Hepatic stellate cell (primary cell): ENCODE measurements at regions not wholly inside any gene's neighbourhood (a gene's known extent, or its start where the extent isn't known, plus 50 kb on each side); places are given as distances from the start of the nearest gene placed in this dataset.

Source experiments
- DNase-seq: peaks from one replicate; pipeline ENCODE4 v3.0.0; 2011; ENCODE audit warnings: low spot score

DNA sequence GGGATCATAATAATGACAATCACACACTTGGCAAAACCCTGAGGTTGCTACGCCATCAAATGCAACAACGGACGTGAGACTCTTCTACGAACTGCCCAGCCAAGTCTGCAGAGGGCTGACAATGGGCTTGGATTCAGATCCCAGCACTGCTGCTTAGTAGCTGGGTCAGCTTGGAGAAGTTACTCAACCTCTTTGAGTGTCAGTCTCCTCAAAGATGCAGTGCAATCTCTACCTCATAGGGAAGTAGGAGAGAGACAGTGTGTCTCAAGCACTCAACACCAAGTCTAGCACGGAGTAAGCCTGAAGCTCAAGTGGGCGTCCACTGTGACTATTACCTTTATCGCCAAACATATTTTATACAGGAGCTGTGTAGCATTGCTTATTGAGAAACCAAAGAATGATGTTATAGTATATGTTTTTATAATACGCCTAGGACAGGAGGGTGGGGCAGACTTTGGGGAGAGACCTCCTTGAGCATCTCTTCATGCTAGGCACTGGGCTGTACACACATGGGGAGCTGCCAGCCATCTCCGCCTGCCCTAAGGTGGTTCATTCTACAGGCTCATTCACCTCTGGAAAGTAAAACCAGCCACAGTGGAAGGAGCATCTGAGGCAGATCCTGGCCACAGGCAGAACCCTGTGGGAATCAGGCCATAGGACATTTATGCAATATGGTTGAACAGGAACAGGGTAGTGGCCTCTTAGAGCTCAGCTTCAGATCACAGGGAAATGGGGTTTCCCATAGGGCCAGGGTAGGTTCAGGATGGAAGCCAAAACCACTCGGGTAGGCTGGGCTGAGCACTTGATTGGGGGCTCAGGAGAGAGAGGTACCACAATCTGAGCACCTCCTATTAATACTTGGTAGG is 160.2 kb downstream of the MRPL14 start:
- DNase-seq = no peak

DNA sequence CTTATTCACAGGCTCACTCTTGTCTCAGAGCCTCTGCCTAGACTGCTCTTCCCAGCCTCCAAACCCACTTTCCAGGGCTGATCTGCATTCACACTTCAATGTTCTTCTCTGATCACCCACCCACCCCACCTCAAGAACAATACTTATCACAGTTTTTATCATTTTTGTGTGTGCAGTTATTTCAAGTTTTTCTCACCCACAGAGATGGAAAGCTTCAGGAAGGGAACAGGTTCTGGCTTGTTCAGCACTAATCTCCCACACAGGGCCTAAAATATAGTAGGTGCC is 160.9 kb downstream of the MRPL14 start:
- no peak for DNase-seq

DNA sequence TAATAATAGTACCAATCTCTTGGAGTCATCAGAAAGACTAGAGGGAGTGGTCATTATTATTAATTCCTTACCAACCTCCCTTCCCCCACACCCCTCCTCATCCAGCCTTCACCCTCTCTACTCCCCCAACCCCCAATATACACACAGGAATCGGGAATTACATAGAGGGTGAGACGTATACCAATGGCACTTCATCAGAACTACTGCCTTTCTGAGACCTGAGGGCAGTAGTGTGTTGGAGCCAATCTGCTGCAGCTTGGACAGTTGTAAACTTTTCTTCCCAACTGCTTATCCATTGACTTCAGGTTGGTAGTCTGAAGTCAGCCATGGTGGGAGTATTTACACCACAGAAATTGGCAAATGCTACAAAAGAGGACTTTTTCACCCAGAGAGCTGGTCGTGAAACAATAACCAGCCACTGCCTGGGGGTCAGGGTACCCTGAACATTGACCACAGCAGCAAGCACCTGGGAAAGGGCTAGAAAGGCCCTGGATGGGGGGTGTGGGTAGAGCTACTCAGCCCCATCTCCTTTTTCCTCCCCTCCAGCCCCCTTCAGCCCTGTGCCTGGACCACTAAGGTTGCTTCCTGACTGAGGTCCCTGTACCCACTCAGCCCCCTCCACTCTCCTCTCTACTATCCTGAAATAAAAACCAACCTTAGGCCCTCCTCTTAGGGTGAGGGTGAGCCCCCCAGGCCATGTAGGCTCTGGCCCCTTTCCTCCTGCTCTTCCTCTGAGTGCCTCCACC is 161.5 kb downstream of the MRPL14 start:
- DNase-seq = no peak

DNA sequence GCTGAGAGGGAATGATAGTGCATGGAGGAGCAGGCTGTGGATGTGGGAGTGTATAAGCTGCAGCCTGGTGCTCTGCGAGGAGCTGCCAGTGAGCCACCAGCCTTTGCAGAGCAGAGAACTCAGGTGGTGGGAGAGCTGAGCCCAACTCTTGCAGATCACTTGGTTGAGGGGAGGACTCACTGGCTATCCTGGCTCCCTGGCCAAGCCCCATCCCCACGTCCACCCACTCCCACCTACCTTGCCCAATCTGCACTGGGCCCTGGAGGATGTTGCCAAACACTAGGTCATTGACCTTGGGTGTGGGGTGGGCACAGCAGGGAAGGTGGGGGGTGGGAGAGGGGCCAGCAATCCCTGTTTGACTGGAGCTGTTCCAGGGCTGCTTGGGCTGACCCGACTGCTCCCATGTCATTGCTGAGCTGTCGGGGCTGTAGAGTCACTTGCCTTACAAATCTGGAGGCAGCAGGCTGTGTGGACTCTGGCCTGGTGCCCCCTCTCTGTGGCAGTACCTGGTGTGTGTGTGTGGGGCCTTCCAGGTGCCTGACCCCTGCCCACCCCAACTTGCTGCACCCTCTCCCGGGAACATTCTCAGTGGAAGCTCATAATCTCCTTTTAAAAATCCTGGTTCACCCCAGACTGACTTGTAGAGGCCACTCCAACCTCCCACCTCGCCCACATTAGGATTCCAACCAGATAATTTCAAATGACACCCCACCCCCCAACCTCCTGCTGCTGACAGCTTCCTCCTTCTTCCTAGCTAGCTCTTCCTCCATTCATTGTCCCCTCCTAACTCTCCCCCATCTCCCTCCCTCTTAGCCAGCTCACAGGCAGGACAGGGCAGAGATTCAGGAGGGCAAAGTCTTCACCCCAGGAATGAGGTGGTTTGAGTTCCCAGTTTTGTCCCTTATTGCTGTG is 162.3 kb downstream of the MRPL14 start:
- no peak for DNase-seq

DNA sequence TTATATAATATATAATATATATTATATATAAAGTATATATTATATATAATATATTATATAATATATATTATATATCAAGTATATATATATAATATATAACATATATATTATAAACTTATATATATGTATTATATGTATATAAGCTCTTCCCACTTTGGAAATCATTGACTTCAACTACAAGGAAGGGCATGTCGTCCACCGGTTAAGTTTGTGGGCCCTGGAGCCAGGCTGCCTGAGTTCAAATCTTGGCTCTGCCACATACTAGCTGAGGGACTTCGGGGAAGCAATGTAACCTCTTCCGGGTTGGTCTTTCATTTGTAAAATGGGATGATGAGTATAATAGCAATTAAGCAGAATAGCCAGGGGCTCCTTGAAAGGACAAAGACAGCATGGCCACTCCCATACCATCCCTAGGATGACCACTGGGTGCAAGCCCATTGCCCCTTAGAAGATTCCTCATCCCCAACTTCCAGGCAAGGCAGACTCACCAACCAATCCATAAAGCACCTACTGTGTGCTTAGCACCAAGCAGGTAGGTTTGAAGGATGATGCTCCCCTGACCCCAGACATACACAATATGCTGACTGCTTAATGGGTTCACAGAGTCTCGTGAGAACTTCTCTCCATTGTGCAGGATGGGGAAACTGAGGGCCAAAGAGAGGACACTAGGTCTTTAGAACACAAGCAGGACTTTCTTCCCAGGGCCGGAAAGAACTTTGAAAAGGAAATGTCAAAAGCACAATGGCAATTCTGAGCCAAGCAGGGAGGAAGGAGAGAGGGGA is 163.2 kb downstream of the MRPL14 start:
- no peak for DNase-seq

DNA sequence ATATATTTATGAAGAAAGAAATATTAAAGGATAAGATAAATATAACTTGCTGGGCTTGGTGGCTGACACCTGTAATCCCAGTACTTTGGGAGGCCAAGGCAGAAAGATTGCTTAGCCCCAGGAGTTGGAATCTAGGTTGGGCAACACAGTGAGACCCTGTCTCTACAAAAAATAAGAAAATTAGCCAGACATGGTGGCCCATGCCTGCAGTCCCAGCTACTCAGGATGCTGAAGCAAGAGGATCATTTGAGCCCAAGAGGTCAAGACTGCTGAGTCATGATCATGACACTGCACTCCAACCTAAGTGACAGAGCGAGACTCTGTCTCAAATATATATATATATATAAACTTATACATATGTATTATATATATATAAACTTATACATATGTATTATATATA is 164.0 kb downstream of the MRPL14 start:
- no peak for DNase-seq

DNA sequence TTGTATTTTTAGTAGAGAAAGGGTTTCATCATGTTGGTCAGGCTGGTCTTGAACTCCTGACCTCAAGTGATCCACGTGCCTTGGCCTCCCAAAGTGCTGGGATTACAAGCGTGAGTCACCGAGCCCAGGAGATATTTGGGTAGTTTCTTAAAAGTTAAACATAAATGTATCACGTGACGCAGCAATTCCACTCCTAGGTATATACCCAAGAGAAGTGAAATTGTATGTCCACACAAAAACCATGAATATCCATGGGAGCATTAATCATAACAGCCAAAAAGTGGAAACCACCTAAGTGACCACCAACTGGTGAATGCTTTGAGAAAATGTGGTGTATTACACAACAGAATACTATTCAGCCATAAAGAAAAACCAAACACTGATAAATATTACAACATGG is 164.8 kb downstream of the MRPL14 start:
- DNase-seq = no peak

DNA sequence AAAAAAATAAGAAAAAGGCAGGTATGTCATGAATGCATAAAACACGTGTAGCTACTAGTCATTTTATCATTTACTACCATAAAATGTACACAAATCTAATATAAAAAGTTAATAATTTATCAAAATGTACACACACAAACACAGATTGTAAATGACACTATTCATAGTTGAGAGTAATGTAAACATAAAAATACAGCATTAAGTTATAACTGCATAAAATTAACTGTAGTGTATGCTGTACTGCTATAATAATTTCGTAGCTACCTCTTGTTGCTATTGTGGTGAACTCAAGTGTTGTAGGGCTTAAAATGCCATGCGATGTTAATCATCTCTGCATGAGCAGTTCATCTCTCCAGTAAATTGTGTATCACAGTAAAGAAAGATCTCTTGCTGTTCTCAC is 170.0 kb downstream of the MRPL14 start:
- DNase-seq = no peak

DNA sequence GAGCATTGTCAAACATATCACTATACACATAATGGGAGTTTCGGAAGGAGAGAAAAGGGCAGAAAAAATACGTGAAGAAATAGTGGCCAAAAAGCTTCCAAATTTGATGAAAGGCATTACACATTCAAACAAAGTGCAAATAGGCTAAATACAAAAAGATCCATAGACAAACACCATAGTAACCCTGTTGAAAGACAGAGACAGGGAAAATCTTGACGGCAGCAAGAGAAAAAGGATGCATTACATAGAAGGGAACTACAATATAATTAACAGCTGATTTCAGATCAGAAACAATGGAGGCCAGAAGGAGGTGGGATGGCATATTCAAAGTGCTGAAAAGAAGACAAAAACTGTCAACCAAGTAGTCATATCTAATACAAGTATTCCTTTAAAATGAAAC is 170.8 kb downstream of the MRPL14 start:
- DNase-seq = no peak

DNA sequence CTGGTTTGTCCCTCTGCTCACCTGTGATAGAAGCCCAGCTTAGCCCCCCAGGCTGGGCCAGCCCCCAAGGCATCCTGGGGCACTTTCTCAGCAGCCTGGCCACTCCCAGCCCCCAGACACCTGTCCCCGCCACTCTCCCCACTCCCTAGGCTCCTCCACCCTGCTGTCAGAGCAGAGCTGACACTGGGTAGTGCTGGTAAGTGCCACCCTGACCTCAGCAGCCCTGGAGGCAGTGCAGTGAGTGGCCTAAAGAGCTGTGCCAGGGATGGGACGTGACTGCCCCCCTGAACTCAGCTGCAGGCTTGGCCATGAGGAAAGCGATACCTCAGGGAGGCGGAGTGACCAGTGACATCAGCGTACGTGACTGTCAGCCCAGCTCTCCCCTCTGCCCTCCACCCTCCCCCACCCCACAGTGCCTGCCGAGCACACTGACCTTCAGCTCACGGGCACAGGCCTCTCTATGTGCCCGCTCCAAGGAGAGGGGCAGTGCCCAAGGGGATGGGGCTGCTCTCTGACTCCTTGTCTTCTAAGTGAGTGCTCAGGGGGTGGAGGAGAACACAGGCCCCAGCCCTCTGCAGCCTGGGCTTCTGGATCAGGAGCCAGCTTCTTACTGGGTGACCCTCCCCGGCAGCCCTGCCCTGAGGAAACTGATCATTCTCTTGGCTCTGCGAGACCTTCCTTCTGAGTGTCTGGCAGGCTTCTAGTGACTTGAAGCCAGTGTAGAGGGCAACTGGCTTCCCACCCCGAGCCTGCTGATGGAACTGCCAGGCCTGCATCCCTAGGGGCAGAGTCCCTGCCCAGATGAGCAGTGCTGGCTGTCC is 172.7 kb downstream of the MRPL14 start:
- no peak for DNase-seq

DNA sequence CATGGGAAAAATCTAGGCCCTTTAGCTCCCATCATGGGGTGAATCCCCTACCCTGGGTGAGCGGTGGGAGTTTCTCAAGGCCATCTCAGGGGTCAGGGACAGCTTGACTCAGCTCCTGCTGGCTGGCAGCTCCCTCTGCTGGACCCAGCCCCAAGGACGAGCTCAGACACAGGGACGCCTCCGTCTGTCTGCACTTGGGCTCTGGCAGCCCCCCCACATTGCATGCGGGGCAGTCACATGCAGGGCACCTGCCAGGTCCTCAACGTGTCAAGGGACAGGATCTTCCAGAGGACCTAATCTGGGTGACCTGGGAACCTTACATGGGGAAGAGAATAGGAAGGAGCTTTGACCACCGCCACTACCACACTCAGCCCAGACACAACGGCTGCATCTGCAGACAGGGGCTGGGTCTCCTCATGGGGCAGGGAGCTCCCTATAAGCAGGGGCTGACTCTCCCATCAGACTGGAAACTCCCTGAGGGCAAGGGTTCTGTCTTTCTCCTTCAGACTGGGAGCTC is 173.4 kb downstream of the MRPL14 start:
- no peak for DNase-seq

DNA sequence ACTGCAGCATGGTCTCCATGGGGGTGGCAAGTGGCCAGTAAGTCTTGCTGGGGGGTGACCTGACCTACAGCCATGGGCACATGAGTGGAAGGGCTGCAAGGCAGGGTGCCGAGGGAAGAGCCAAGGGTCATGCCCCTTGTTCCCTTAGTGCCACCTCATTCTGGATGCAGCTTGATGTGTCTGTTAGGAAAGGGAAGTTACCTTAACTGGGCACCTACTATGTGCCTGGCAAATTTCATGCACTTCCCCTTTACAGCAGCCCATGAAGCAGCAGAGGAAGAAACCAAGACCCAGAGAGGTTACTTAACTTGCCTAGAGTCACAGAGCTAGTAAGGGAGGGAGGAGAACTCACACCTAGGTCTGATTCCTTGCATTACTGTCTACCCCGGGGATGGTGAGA is 174.0 kb downstream of the MRPL14 start:
- DNase-seq = no peak

DNA sequence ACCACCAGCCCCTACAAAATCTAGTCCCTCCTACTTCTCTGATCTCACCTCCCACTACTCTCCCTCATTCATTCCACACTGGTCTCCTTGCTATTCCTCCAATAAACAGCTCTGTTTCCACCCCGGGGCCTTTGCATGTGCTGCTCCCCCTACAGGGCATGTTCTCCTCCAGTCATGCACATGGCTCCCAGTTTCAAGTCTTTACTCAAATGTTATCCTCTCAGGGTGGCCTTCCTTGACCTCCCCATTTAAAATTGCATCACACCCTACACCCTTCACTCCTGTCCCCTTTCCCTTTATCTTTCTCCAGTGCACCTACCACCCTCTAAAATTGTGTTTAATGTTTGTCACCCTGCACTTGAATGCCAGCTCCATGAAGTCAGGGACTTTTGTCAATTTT is 174.5 kb downstream of the MRPL14 start:
- no peak for DNase-seq

DNA sequence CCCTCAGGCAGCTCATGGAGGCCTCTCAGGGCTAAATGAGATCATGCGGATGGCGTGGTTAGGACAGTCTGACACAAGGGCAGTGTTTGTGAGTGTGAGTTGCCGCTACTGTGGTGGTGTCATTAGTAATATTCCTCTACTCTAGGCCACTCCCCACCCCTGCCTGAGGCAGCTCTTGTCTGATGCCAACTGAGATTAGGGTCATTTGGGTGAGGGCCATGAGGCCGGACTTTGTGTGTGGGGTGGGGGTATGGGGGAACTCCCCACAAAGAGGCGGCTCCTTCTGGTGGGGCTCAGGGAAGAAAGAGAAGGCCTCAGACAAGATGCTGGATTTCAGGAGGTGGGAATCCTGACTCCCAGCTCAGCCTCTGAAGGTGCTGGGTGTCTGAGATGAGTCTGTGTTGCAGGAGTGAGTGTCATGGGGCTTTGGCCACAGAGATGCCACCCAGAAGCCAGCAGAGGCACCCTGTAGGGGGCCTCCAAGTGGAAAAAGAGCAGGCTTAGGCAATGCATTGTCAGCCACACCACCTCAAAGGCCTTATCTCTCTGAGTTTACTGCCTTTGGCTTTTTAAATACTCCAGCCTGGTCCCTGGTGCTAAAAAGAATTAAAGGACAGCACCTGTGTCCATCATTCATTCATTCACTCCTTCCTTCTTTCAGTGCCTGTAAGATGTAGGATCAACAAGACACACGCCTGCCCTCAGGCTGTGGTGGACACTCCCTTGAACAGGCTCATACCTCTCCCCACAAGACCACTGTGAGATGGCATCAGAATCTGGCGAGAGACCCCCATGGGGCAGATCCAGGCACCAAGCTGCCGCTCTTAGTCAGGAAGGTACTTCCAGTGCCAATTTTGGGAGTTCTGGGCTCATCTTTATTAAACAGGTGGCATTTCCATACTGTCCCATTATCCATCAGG is 175.2 kb downstream of the MRPL14 start:
- no peak for DNase-seq

DNA sequence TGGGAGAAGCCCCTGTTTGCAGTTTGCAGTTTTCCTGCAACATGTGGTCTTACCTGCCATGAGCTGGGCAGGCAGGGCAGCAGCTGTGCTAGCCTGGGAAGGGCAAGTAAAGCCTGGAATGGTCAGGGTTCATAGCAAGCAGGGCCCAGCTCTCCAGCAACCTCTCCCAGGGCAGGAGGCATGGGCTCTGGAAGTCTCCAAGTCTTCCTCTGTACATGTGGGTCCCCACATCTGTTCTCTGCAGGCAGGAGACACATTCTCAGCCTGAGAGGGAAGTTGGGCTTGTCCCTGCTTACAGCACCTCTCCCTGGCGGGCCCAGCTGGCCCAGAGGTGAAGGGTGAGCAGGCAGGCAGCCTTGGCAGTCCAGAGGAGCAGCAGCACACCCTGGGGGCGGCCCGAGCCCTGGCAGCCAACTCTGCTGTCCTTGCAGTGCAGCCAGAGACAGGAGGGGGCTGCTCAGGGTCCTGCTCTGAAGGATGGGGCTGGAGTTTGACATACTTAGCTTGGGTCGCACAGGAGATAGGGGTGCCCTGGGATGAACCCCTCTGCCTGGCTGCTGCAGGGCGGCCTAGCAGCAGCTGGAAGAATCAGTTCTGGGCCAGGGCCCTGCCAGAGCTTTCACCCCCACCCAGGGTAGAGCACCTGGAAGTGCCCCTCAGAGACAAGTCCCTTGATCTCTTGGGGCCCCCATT is 176.0 kb downstream of the MRPL14 start:
- DNase-seq = peak; percentile 58

DNA sequence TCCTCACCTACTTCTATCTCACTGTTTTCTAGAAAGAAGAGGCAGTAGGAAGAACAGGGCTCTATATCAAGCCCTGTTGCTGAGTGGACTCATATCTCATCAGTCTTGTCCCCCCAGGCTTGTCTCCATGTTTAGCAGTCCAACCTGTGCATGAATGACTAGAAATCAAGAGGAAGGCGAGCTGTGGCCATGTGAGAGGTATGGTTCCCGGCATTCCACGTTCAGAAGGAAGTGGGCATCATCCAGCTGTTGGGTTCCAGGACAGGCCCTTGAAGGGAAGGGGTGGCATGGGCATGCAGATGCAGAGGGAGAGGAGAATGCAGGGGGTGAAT is 176.6 kb downstream of the MRPL14 start:
- no peak for DNase-seq

DNA sequence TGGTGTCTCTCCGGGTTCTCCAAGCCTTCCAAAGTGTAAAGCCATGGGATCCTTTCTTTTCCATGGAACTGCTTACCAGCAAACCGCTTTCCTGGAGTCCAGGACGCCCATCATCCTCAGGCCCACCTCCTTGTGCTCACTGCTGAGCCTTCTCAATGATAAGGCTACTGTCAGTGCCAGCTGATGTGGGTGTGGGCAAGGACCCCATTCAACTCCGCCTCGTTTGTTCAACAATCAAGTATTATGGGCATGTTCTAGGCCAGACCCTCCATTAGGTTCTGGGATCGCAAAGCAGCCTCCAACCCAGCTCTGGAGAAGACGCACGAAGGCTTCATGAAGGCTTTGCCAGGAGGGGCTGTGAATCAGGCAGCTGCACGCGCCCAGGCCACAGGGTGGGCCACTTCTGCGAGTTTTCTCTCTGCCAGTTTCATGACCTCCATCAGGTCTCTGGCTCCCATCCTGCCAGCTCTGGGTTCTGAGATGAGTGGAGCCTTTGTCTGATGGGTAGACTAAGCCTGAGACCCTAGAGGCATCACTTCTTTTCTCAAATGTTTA is 177.1 kb downstream of the MRPL14 start:
- no peak for DNase-seq

DNA sequence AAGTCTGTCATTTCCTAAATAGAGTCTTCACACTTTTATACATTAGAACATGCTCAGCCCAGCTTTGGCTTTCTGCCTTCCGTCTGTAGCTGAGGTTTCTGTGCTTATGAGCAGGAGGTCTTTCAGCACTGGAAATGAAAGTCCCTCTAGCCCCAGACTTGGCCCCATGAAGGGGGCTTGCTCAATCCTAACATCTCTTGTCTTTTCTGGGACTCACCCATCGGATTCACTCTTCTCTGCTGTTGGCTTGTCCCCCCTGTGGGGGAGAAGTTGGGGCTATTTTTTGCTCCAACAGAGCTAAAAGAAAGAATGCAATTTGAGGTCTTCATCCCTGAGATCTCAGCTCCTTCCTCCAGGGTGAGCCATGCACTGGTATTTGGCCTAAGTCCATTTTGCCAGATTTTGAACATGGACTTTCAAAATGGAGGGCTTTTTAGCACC is 177.7 kb downstream of the MRPL14 start:
- DNase-seq = peak; percentile 42
